H9 (cell line): ENCODE measurements at regions not wholly inside any gene's neighbourhood (a gene's known extent, or its start where the extent isn't known, plus 50 kb on each side); places are given as distances from the start of the nearest gene placed in this dataset.

Experiments used
- DNase-seq: peaks from one replicate; pipeline ENCODE4 v3.0.0-alpha.2; 2017
- H2AFZ ChIP-seq: one replicate; pipeline ENCODE4 v1.6.1; 2013; ENCODE audit warnings: mild to moderate bottlenecking, low read length, control low read depth, moderate library complexity
- H2AK5ac ChIP-seq: 2 replicates; pipeline ENCODE4 v1.6.1; 2013; ENCODE audit warnings: low read length, control low read depth, mixed read lengths; ENCODE audit not compliant: insufficient read length
- H2BK120ac ChIP-seq: one replicate; pipeline ENCODE4 v1.6.1; 2013; ENCODE audit warnings: low read depth, mild to moderate bottlenecking, low read length, control low read depth, inconsistent platforms; ENCODE audit not compliant: poor library complexity, severe bottlenecking
- H2BK12ac ChIP-seq: 2 replicates; pipeline ENCODE4 v1.6.1; 2013; ENCODE audit warnings: low read length, control low read depth, mixed read lengths, low read depth; ENCODE audit not compliant: insufficient read length
- H2BK15ac ChIP-seq: 2 replicates; pipeline ENCODE4 v1.6.1; 2013; ENCODE audit warnings: low read depth, low read length, control low read depth
- H2BK20ac ChIP-seq: one replicate; pipeline ENCODE4 v1.6.1; 2013; ENCODE audit warnings: low read depth, mild to moderate bottlenecking, low read length, control low read depth, inconsistent platforms; ENCODE audit not compliant: poor library complexity, severe bottlenecking
- H2BK5ac ChIP-seq: 2 replicates; pipeline ENCODE4 v1.6.1; 2013; ENCODE audit warnings: low read length, control low read depth, mixed read lengths; ENCODE audit not compliant: insufficient read length
- H3K14ac ChIP-seq: 2 replicates; pipeline ENCODE4 v1.6.1; 2013; ENCODE audit warnings: low read length, control low read depth; ENCODE audit not compliant: insufficient read depth
- H3K18ac ChIP-seq: 2 replicates; pipeline ENCODE4 v1.6.1; 2013; ENCODE audit warnings: low read depth, mild to moderate bottlenecking, mixed read lengths, low read length, control low read depth; ENCODE audit not compliant: insufficient read length
- H3K23ac ChIP-seq: 2 replicates; pipeline ENCODE4 v1.6.1; 2013; ENCODE audit warnings: low read length, control low read depth, mixed read lengths, low read depth; ENCODE audit not compliant: insufficient read length
- H3K23me2 ChIP-seq: 2 replicates; pipeline ENCODE4 v1.6.1; 2013; ENCODE audit warnings: low read depth, mild to moderate bottlenecking, mixed read lengths, low read length, control low read depth; ENCODE audit not compliant: insufficient read length, poor library complexity, severe bottlenecking
- H3K27ac ChIP-seq: 2 replicates; pipeline ENCODE4 v1.5.1; 2013; ENCODE audit warnings: low read length, control low read depth, mixed read lengths, low read depth; ENCODE audit not compliant: insufficient read length
- H3K27me3 ChIP-seq: 2 replicates; pipeline ENCODE4 v1.6.1; 2013; ENCODE audit warnings: low read length, control low read depth, inconsistent platforms; ENCODE audit not compliant: insufficient read depth
- H3K4ac ChIP-seq: 2 replicates; pipeline ENCODE4 v1.6.1; 2013; ENCODE audit warnings: low read depth, mild to moderate bottlenecking, control low read depth, inconsistent platforms, low read length, moderate library complexity
- H3K4me1 ChIP-seq: 2 replicates; pipeline ENCODE4 v1.6.1; 2013; ENCODE audit warnings: low read length, control low read depth, inconsistent platforms; ENCODE audit not compliant: insufficient read depth
- H3K4me2 ChIP-seq: 2 replicates; pipeline ENCODE4 v1.6.1; 2013; ENCODE audit warnings: low read length, control low read depth, mixed read lengths; ENCODE audit not compliant: insufficient read length, insufficient read depth
- H3K56ac ChIP-seq: 2 replicates; pipeline ENCODE4 v1.6.1; 2013; ENCODE audit warnings: low read depth, mild to moderate bottlenecking, mixed read lengths, low read length, control low read depth; ENCODE audit not compliant: insufficient read length
- H3K79me1 ChIP-seq: 2 replicates; pipeline ENCODE4 v1.6.1; 2013; ENCODE audit warnings: low read depth, mild to moderate bottlenecking, moderate library complexity, low read length, control low read depth, inconsistent platforms; ENCODE audit not compliant: insufficient read depth, poor library complexity, severe bottlenecking
- H3K79me2 ChIP-seq: 2 replicates; pipeline ENCODE4 v1.6.1; 2013; ENCODE audit warnings: low read length, control low read depth, inconsistent platforms; ENCODE audit not compliant: insufficient read depth
- H3K9ac ChIP-seq: 2 replicates; pipeline ENCODE4 v1.6.1; 2013; ENCODE audit warnings: low read length, control low read depth, mixed read lengths; ENCODE audit not compliant: insufficient read length; ENCODE audit errors: extremely low read depth
- H3K9me3 ChIP-seq: one replicate; pipeline ENCODE4 v1.6.1; 2013; ENCODE audit warnings: low read depth, low read length, inconsistent platforms; ENCODE audit not compliant: control insufficient read depth
- H3T11ph ChIP-seq: one replicate; pipeline ENCODE4 v1.6.1; 2013; ENCODE audit warnings: mild to moderate bottlenecking, low read length, control low read depth, inconsistent platforms
- H4K20me1 ChIP-seq: one replicate; pipeline ENCODE4 v1.6.1; 2013; ENCODE audit not compliant: control insufficient read depth, insufficient read length, insufficient read depth
- H4K5ac ChIP-seq: 2 replicates; pipeline ENCODE4 v1.6.1; 2013; ENCODE audit warnings: low read depth, mild to moderate bottlenecking, mixed read lengths, low read length, control low read depth; ENCODE audit not compliant: insufficient read length
- H4K8ac ChIP-seq: replicated peaks from 2 replicates; pipeline ENCODE4 v1.6.1; 2013; ENCODE audit warnings: low read length, control low read depth, mixed read lengths, low read depth; ENCODE audit not compliant: insufficient read length
- H4K91ac ChIP-seq: 2 replicates; pipeline ENCODE4 v1.6.1; 2013; ENCODE audit warnings: low read depth, mild to moderate bottlenecking, moderate library complexity, mixed read lengths, low read length, control low read depth; ENCODE audit not compliant: insufficient read length
- H3K27ac Mint-ChIP-seq, 3 experiments: 2 replicates in 2 of 3; 3 replicates in 1 of 3; pipeline ENCODE4 v1.8.0; 2020 to 2021; ENCODE audit warnings: mixed read lengths in 3 of 3, mild to moderate bottlenecking in 1 of 3, moderate library complexity in 1 of 3
- H3K27me3 Mint-ChIP-seq: 2 replicates; pipeline ENCODE4 v1.8.0; 2021; ENCODE audit warnings: low read depth, mild to moderate bottlenecking, moderate library complexity, mixed read lengths
- H3K36me3 Mint-ChIP-seq, 3 experiments: 2 replicates in 2 of 3; 3 replicates in 1 of 3; pipeline ENCODE4 v1.8.0; 2020 to 2021; ENCODE audit warnings: low read depth in 3 of 3, mixed read lengths in 3 of 3; ENCODE audit not compliant: insufficient read depth in 1 of 3
- H3K4me1 Mint-ChIP-seq, 2 experiments: 2 replicates each; pipeline ENCODE4 v1.8.0; 2020; ENCODE audit warnings: mixed read lengths in 2 of 2
- H3K4me3 Mint-ChIP-seq, 2 experiments: 2 replicates in 1 of 2; 3 replicates in 1 of 2; pipeline ENCODE4 v1.8.0; 2020 to 2021; ENCODE audit warnings: mild to moderate bottlenecking in 2 of 2, mixed read lengths in 2 of 2, moderate library complexity in 1 of 2
- H3K9me3 Mint-ChIP-seq, 2 experiments: 2 replicates in 1 of 2; 3 replicates in 1 of 2; pipeline ENCODE4 v1.8.0; 2020; ENCODE audit warnings: mild to moderate bottlenecking in 2 of 2, mixed read lengths in 2 of 2, moderate library complexity in 1 of 2
- CTCF ChIP-seq: fragments of 200-600 bp; sonication (generic); conservative IDR thresholded peaks from 3 replicates; pipeline ENCODE4 v1.8.0; 2021; ENCODE audit warnings: antibody characterized with exemption, mild to moderate bottlenecking
- WGBS: extraction: QIAGEN DNeasy Blood & Tissue Kit; methylation state at CpG from one replicate; pipeline ENCODE4 v1.1.7; 2013; ENCODE audit warnings: missing lambda C conversion rate, low lambda C conversion rate, mixed read lengths; ENCODE audit not compliant: insufficient read length; ENCODE audit errors: extremely low coverage; 5-methylcytosine and 5-hydroxymethylcytosine counted together

DNA sequence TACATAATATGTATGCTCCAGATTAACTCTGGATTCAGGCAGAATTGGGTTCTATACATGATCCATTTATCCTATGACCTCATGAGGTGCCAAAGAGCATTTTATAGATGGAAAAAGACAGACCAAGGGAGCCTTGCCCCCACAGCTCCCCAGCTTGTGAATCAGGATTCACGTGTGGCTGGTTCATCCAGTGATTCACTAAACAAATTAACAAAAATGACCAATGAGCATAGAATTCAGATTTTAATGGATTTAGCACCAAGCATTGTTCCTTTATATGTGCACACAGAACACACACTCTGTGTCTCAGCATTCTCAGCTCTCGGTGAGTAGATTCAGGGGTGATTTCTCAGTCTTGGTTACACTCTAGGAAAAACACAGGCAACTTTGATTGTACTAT lies 51.7 kb upstream of the BARHL2 start:
- Histone ChIP-seq H4K20me1 (no peaks in the 10 kb centered on the region), H3T11ph (no peak overlapping the region), H2BK5ac (no peak overlapping the region), H3K23me2 (no peaks in the 10 kb centered on the region), H2AFZ (no peak overlapping the region), H3K14ac (no peak overlapping the region), H3K56ac (no peak overlapping the region), H3K27ac (no peak overlapping the region), H4K91ac (no peak overlapping the region), H4K5ac (no peak overlapping the region), H3K18ac (no peak overlapping the region), H3K79me2 (no peaks in the 10 kb centered on the region), H3K9ac (no peak overlapping the region), H2BK120ac (no peak overlapping the region), H2BK15ac (no peak overlapping the region), H3K9me3 (no peaks in the 10 kb centered on the region), H4K8ac (no peak overlapping the region), H3K79me1 (no peaks in the 10 kb centered on the region), H2BK20ac (no peak overlapping the region), H3K4ac (no peak overlapping the region), H2AK5ac (no peak overlapping the region), H3K4me2 (no peak overlapping the region), H3K4me1 (no peaks in the 10 kb centered on the region; the same call in 1 of the 2 replicates), H3K23ac (no peak overlapping the region), H2BK12ac (no peak overlapping the region), H3K27me3 (no peaks in the 10 kb centered on the region)
- Mint-ChIP-seq H3K36me3 (no peaks in the 10 kb centered on the region), H3K4me3 (no peak overlapping the region), H3K27ac (no peak overlapping the region), H3K9me3 (no peaks in the 10 kb centered on the region), H3K27me3 (peaks cover 12% of the 10 kb centered on the region), H3K4me1 (no peaks in the 10 kb centered on the region)
- no CpG with 5 or more reads among the region's 2 CpGs for WGBS
- TF ChIP-seq CTCF = no peak
- no peak for DNase-seq
